ENCODE measurements at regions not wholly inside any gene's neighbourhood (a gene's known extent, or its start where the extent isn't known, plus 50 kb on each side); places are given as distances from the start of the nearest gene placed in this dataset.

- Histone ChIP-seq H3K4me1 (ENCODE audit: insufficient read depth, low read length) (no peaks in the 10 kb centered on the region), H2BK20ac (ENCODE audit: low read depth, low read length, poor library complexity, severe bottlenecking) (no peak overlapping the region), H3K79me1 (ENCODE audit: insufficient read depth, low read depth, low read length, poor library complexity, severe bottlenecking) (no peaks in the 10 kb centered on the region), H4K91ac (ENCODE audit: insufficient read length, low read depth, low read length) (no peak overlapping the region), H3K23me2 (ENCODE audit: insufficient read length, low read depth, low read length, poor library complexity, severe bottlenecking) (peaks cover 4% of the 10 kb centered on the region), H3K4ac (ENCODE audit: low read depth, low read length) (no peak overlapping the region), H2BK15ac (ENCODE audit: low read depth, low read length) (no peak overlapping the region), H3K9me3 (ENCODE audit: control insufficient read depth, low read depth, low read length) (no peaks in the 10 kb centered on the region), H3T11ph (ENCODE audit: low read length) (no peak overlapping the region), H3K4me2 (ENCODE audit: insufficient read depth, insufficient read length, low read length) (no peak overlapping the region), H4K20me1 (ENCODE audit: control insufficient read depth, insufficient read depth, insufficient read length) (no peaks in the 10 kb centered on the region), H3K79me2 (ENCODE audit: insufficient read depth, low read length) (no peaks in the 10 kb centered on the region), H2BK5ac (ENCODE audit: insufficient read length, low read length) (no peak overlapping the region), H2BK12ac (ENCODE audit: insufficient read length, low read depth, low read length) (no peak overlapping the region), H3K56ac (ENCODE audit: insufficient read length, low read depth, low read length) (no peak overlapping the region), H4K8ac (replicated peaks; ENCODE audit: insufficient read length, low read depth, low read length) (no peak overlapping the region), H2AK5ac (ENCODE audit: insufficient read length, low read length) (no peak overlapping the region), H3K14ac (ENCODE audit: insufficient read depth, low read length) (no peak overlapping the region), H4K5ac (ENCODE audit: insufficient read length, low read depth, low read length) (no peak overlapping the region), H3K18ac (ENCODE audit: insufficient read length, low read depth, low read length) (no peak overlapping the region), H3K27ac (ENCODE audit: insufficient read length, low read depth, low read length) (no peak overlapping the region), H3K23ac (ENCODE audit: insufficient read length, low read depth, low read length) (no peak overlapping the region), H2BK120ac (ENCODE audit: low read depth, low read length, poor library complexity, severe bottlenecking) (no peak overlapping the region), H3K27me3 (ENCODE audit: insufficient read depth, low read length) (no peaks in the 10 kb centered on the region), H2AFZ (ENCODE audit: low read length) (no peak overlapping the region), H3K9ac (ENCODE audit: extremely low read depth, insufficient read length, low read length) (no peak overlapping the region)
- no peaks in the 10 kb centered on the region for H3K27me3 Mint-ChIP-seq (ENCODE audit: low read depth)
- TF ChIP-seq, protein P1, sequence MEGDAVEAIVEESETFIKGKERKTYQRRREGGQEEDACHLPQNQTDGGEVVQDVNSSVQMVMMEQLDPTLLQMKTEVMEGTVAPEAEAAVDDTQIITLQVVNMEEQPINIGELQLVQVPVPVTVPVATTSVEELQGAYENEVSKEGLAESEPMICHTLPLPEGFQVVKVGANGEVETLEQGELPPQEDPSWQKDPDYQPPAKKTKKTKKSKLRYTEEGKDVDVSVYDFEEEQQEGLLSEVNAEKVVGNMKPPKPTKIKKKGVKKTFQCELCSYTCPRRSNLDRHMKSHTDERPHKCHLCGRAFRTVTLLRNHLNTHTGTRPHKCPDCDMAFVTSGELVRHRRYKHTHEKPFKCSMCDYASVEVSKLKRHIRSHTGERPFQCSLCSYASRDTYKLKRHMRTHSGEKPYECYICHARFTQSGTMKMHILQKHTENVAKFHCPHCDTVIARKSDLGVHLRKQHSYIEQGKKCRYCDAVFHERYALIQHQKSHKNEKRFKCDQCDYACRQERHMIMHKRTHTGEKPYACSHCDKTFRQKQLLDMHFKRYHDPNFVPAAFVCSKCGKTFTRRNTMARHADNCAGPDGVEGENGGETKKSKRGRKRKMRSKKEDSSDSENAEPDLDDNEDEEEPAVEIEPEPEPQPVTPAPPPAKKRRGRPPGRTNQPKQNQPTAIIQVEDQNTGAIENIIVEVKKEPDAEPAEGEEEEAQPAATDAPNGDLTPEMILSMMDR (conservative IDR thresholded peaks at IDR 0.05) = no peak
- H3K36me3 Mint-ChIP-seq (ENCODE audit: insufficient read depth in 1 of 3, low read depth in 3 of 3) = no peaks in the 10 kb centered on the region
- no peak overlapping the region for H3K27ac Mint-ChIP-seq
- peaks cover 14 to 17% of the 10 kb centered on the region in 2 experiments for H3K4me1 Mint-ChIP-seq
- WGBS (ENCODE audit: extremely low coverage, insufficient read length, low lambda C conversion rate) = no CpG with 5 or more reads among the region's 1 CpG
- H3K9me3 Mint-ChIP-seq = no peaks in the 10 kb centered on the region
- H3K4me3 Mint-ChIP-seq = no peak overlapping the region
- no peak for DNase-seq
Observed at GRCh38 chr1:219665089-219665488, 52.2 kb upstream of the ZC3H11B start.

Measured in H9 (cell line).